GM23338 (cell line): ENCODE measurements at regions not wholly inside any gene's neighbourhood (a gene's known extent, or its start where the extent isn't known, plus 50 kb on each side); places are given as distances from the start of the nearest gene placed in this dataset.

Source experiments
- ATAC-seq: fragments of 200-7000 bp; cut with Tn5 transposase; 3 replicates; pipeline ENCODE4 v1.9.1; 2020
- DNase-seq: peaks from one replicate; pipeline ENCODE4 v3.0.0-alpha.2; 2015; ENCODE audit warnings: low spot score
- H2AFZ ChIP-seq: fragments of 200-600 bp; sonication (generic); 2 replicates; pipeline ENCODE4 v1.8.0; 2016; ENCODE audit warnings: antibody characterized with exemption, mild to moderate bottlenecking, moderate library complexity
- H3F3A ChIP-seq: fragments of 200-600 bp; sonication (generic); replicated peaks from 2 replicates; pipeline ENCODE4 v1.8.0; 2017; ENCODE audit warnings: antibody characterized with exemption, mixed run types, low read depth
- H3K27ac ChIP-seq: fragments of 200-600 bp; sonication (generic); 2 replicates; pipeline ENCODE4 v1.6.1; 2016; ENCODE audit warnings: low read depth
- H3K27me3 ChIP-seq: fragments of 200-600 bp; sonication (generic); 2 replicates; pipeline ENCODE4 v1.8.0; 2016; ENCODE audit warnings: mild to moderate bottlenecking, mixed run types, moderate library complexity; ENCODE audit not compliant: insufficient read depth
- H3K36me3 ChIP-seq: fragments of 200-600 bp; sonication (generic); 2 replicates; pipeline ENCODE4 v1.8.0; 2016; ENCODE audit warnings: mild to moderate bottlenecking; ENCODE audit not compliant: insufficient read depth
- H3K4me1 ChIP-seq: fragments of 200-600 bp; sonication (generic); 2 replicates; pipeline ENCODE4 v1.8.0; 2016; ENCODE audit warnings: mild to moderate bottlenecking, moderate library complexity; ENCODE audit not compliant: insufficient read depth
- H3K4me2 ChIP-seq: fragments of 200-600 bp; sonication (generic); 2 replicates; pipeline ENCODE4 v1.7.1; 2017; ENCODE audit warnings: mixed run types
- H3K4me3 ChIP-seq: fragments of 200-600 bp; sonication (generic); 2 replicates; pipeline ENCODE4 v1.6.1; 2016; ENCODE audit warnings: mixed run types
- H3K79me2 ChIP-seq: fragments of 200-600 bp; sonication (generic); replicated peaks from 2 replicates; pipeline ENCODE4 v1.8.0; 2017; ENCODE audit warnings: mild to moderate bottlenecking; ENCODE audit not compliant: insufficient read depth
- H3K9me2 ChIP-seq: fragments of 200-600 bp; sonication (generic); 2 replicates; pipeline ENCODE4 v1.8.0; 2017; ENCODE audit not compliant: insufficient read depth
- H4K20me1 ChIP-seq: fragments of 200-600 bp; sonication (generic); replicated peaks from 2 replicates; pipeline ENCODE4 v1.8.0; 2017; ENCODE audit warnings: mild to moderate bottlenecking; ENCODE audit not compliant: insufficient read depth
- H3K27ac Mint-ChIP-seq: 2 replicates; pipeline ENCODE4 v1.8.0; 2020; ENCODE audit warnings: inconsistent platforms, mild to moderate bottlenecking, moderate library complexity, mixed read lengths
- H3K27me3 Mint-ChIP-seq: 3 replicates; pipeline ENCODE4 v1.8.0; 2022; ENCODE audit warnings: low read depth, mild to moderate bottlenecking, moderate library complexity, mixed read lengths, inconsistent platforms; ENCODE audit not compliant: insufficient read depth, poor library complexity
- H3K36me3 Mint-ChIP-seq: 3 replicates; pipeline ENCODE4 v1.8.0; 2021; ENCODE audit warnings: low read depth, mild to moderate bottlenecking, inconsistent platforms, moderate library complexity, mixed read lengths
- H3K4me1 Mint-ChIP-seq: 3 replicates; pipeline ENCODE4 v1.8.0; 2020; ENCODE audit warnings: mild to moderate bottlenecking, inconsistent platforms, mixed read lengths
- H3K4me3 Mint-ChIP-seq: 3 replicates; pipeline ENCODE4 v1.8.0; 2021; ENCODE audit warnings: moderate library complexity, mild to moderate bottlenecking, inconsistent platforms, mixed read lengths
- H3K9me3 Mint-ChIP-seq: 3 replicates; pipeline ENCODE4 v1.8.0; 2020; ENCODE audit warnings: moderate library complexity, mild to moderate bottlenecking, inconsistent platforms, mixed read lengths
- CREB1 ChIP-seq: fragments of 250-450 bp; sonication (Bioruptor Pico); IDR thresholded peaks from 2 replicates; pipeline ENCODE4 v1.5.0; 2020; ENCODE audit warnings: low read depth, mild to moderate bottlenecking, moderate library complexity
- EZH2 ChIP-seq: fragments of 200-600 bp; sonication (generic); IDR thresholded peaks from one replicate; pipeline ENCODE4 v1.8.0; 2017; ENCODE audit warnings: antibody characterized with exemption, mild to moderate bottlenecking, low read depth; ENCODE audit not compliant: unreplicated experiment
- EZH2phosphoT487 ChIP-seq: fragments of 200-600 bp; sonication (generic); IDR thresholded peaks from one replicate; pipeline ENCODE4 v1.8.1; 2018; ENCODE audit warnings: antibody characterized with exemption; ENCODE audit not compliant: unreplicated experiment
- JUNB ChIP-seq: IDR thresholded peaks from one replicate; pipeline ENCODE4 v1.6.1; 2016; ENCODE audit warnings: antibody characterized with exemption; ENCODE audit not compliant: unreplicated experiment
- NANOG ChIP-seq: IDR thresholded peaks from 2 replicates; pipeline ENCODE4 v1.6.1; 2016; ENCODE audit warnings: antibody characterized with exemption, borderline replicate concordance
- POLR2AphosphoS5 ChIP-seq: IDR thresholded peaks from 2 replicates; pipeline ENCODE4 v1.6.1; 2016; ENCODE audit warnings: antibody characterized with exemption, low read depth
- STAT1 ChIP-seq: IDR thresholded peaks from one replicate; pipeline ENCODE4 v1.6.1; 2016; ENCODE audit warnings: antibody characterized with exemption; ENCODE audit not compliant: unreplicated experiment
- ZNF114 ChIP-seq: fragments of 250-450 bp; sonication (Bioruptor Pico); IDR thresholded peaks from 2 replicates; pipeline ENCODE4 v1.5.0; 2020; ENCODE audit warnings: mild to moderate bottlenecking, moderate library complexity
- ZNF331 ChIP-seq: fragments of 250-450 bp; sonication (Bioruptor Pico); IDR thresholded peaks from 2 replicates; pipeline ENCODE4 v1.5.0; 2020; ENCODE audit warnings: low read depth, mild to moderate bottlenecking, moderate library complexity
- TF ChIP-seq, protein P1 (sequence below), 2 experiments: fragments of 200-600 bp in 1 of 2; sonication (generic) in 1 of 2; conservative IDR thresholded peaks; 2 replicates each; pipeline versions ENCODE4 v1.5.1 to v1.6.1; 2016 to 2017; ENCODE audit warnings: antibody characterized with exemption in 2 of 2, low read depth in 2 of 2, mild to moderate bottlenecking in 2 of 2, moderate library complexity in 1 of 2
- TF ChIP-seq, protein P2 (sequence below): IDR thresholded peaks from one replicate; pipeline ENCODE4 v1.6.1; 2018; ENCODE audit warnings: antibody characterized with exemption; ENCODE audit not compliant: unreplicated experiment
- TF ChIP-seq, protein P3 (sequence below): IDR thresholded peaks from 2 replicates; pipeline ENCODE4 v1.6.1; 2016; ENCODE audit warnings: antibody characterized with exemption
- TF ChIP-seq, protein P4 (sequence below): fragments of 250-450 bp; sonication (Bioruptor Pico); IDR thresholded peaks from 2 replicates; pipeline ENCODE4 v1.5.0; 2020; ENCODE audit warnings: mild to moderate bottlenecking, moderate library complexity

DNA sequence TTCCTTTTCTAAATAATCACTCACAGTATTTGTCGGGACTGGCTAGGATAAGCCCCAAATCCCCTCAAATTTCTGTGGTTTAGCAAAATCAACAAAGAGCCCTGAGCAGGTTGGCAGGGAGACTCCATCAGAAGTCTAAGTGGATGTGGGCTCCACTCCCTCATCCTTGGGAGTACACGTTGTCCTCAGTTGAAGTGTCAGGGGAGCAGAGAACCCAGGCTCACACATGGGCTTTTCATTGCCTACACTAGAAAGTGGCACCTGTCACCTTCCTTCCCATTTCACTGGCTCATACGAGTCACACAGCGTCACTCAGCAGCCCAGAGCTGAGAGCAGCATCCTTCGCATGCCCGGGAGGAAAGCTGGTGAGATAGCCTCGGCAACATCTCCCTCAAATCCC is 421.3 kb upstream of the FZD8 start:
- peaks cover 26% of the 10 kb centered on the region for H3K9me3 Mint-ChIP-seq
- H4K20me1 ChIP-seq, result no peaks in the 10 kb centered on the region
- no peak for DNase-seq
- no peak for ATAC-seq
- no peaks in the 10 kb centered on the region for H3K4me1 Mint-ChIP-seq
- no peaks in the 10 kb centered on the region for H3K4me1 ChIP-seq
- H3K36me3 Mint-ChIP-seq, result peaks cover 16% of the 10 kb centered on the region
- no peaks in the 10 kb centered on the region for H3K27me3 ChIP-seq
- no peaks in the 10 kb centered on the region for H3K9me2 ChIP-seq
- H3K36me3 ChIP-seq, result no peaks in the 10 kb centered on the region
- H3F3A ChIP-seq, result no peaks in the 10 kb centered on the region
- H3K4me2 ChIP-seq, result no peak overlapping the region
- H3K4me3 ChIP-seq, result no peak overlapping the region
- H3K27ac Mint-ChIP-seq, result no peak overlapping the region
- no peak overlapping the region for H3K27ac ChIP-seq
- TF ChIP-seq, protein P1, sequence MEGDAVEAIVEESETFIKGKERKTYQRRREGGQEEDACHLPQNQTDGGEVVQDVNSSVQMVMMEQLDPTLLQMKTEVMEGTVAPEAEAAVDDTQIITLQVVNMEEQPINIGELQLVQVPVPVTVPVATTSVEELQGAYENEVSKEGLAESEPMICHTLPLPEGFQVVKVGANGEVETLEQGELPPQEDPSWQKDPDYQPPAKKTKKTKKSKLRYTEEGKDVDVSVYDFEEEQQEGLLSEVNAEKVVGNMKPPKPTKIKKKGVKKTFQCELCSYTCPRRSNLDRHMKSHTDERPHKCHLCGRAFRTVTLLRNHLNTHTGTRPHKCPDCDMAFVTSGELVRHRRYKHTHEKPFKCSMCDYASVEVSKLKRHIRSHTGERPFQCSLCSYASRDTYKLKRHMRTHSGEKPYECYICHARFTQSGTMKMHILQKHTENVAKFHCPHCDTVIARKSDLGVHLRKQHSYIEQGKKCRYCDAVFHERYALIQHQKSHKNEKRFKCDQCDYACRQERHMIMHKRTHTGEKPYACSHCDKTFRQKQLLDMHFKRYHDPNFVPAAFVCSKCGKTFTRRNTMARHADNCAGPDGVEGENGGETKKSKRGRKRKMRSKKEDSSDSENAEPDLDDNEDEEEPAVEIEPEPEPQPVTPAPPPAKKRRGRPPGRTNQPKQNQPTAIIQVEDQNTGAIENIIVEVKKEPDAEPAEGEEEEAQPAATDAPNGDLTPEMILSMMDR (conservative IDR thresholded peaks at IDR 0.05; ENCODE audit: low read depth in 2 of 2), result no peak
- TF ChIP-seq ZNF114 (CRISPR knock-in tag), result no peak
- no peak for TF ChIP-seq POLR2AphosphoS5
- no peak for TF ChIP-seq EZH2phosphoT487
- no peak for TF ChIP-seq JUNB
- no peak for TF ChIP-seq ZNF331 (CRISPR knock-in tag)
- TF ChIP-seq, protein P2, sequence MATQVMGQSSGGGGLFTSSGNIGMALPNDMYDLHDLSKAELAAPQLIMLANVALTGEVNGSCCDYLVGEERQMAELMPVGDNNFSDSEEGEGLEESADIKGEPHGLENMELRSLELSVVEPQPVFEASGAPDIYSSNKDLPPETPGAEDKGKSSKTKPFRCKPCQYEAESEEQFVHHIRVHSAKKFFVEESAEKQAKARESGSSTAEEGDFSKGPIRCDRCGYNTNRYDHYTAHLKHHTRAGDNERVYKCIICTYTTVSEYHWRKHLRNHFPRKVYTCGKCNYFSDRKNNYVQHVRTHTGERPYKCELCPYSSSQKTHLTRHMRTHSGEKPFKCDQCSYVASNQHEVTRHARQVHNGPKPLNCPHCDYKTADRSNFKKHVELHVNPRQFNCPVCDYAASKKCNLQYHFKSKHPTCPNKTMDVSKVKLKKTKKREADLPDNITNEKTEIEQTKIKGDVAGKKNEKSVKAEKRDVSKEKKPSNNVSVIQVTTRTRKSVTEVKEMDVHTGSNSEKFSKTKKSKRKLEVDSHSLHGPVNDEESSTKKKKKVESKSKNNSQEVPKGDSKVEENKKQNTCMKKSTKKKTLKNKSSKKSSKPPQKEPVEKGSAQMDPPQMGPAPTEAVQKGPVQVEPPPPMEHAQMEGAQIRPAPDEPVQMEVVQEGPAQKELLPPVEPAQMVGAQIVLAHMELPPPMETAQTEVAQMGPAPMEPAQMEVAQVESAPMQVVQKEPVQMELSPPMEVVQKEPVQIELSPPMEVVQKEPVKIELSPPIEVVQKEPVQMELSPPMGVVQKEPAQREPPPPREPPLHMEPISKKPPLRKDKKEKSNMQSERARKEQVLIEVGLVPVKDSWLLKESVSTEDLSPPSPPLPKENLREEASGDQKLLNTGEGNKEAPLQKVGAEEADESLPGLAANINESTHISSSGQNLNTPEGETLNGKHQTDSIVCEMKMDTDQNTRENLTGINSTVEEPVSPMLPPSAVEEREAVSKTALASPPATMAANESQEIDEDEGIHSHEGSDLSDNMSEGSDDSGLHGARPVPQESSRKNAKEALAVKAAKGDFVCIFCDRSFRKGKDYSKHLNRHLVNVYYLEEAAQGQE, result no peak
- TF ChIP-seq, protein P3, sequence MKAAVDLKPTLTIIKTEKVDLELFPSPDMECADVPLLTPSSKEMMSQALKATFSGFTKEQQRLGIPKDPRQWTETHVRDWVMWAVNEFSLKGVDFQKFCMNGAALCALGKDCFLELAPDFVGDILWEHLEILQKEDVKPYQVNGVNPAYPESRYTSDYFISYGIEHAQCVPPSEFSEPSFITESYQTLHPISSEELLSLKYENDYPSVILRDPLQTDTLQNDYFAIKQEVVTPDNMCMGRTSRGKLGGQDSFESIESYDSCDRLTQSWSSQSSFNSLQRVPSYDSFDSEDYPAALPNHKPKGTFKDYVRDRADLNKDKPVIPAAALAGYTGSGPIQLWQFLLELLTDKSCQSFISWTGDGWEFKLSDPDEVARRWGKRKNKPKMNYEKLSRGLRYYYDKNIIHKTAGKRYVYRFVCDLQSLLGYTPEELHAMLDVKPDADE, result no peak
- no peak for TF ChIP-seq CREB1 (CRISPR knock-in tag)
- TF ChIP-seq, protein P4, sequence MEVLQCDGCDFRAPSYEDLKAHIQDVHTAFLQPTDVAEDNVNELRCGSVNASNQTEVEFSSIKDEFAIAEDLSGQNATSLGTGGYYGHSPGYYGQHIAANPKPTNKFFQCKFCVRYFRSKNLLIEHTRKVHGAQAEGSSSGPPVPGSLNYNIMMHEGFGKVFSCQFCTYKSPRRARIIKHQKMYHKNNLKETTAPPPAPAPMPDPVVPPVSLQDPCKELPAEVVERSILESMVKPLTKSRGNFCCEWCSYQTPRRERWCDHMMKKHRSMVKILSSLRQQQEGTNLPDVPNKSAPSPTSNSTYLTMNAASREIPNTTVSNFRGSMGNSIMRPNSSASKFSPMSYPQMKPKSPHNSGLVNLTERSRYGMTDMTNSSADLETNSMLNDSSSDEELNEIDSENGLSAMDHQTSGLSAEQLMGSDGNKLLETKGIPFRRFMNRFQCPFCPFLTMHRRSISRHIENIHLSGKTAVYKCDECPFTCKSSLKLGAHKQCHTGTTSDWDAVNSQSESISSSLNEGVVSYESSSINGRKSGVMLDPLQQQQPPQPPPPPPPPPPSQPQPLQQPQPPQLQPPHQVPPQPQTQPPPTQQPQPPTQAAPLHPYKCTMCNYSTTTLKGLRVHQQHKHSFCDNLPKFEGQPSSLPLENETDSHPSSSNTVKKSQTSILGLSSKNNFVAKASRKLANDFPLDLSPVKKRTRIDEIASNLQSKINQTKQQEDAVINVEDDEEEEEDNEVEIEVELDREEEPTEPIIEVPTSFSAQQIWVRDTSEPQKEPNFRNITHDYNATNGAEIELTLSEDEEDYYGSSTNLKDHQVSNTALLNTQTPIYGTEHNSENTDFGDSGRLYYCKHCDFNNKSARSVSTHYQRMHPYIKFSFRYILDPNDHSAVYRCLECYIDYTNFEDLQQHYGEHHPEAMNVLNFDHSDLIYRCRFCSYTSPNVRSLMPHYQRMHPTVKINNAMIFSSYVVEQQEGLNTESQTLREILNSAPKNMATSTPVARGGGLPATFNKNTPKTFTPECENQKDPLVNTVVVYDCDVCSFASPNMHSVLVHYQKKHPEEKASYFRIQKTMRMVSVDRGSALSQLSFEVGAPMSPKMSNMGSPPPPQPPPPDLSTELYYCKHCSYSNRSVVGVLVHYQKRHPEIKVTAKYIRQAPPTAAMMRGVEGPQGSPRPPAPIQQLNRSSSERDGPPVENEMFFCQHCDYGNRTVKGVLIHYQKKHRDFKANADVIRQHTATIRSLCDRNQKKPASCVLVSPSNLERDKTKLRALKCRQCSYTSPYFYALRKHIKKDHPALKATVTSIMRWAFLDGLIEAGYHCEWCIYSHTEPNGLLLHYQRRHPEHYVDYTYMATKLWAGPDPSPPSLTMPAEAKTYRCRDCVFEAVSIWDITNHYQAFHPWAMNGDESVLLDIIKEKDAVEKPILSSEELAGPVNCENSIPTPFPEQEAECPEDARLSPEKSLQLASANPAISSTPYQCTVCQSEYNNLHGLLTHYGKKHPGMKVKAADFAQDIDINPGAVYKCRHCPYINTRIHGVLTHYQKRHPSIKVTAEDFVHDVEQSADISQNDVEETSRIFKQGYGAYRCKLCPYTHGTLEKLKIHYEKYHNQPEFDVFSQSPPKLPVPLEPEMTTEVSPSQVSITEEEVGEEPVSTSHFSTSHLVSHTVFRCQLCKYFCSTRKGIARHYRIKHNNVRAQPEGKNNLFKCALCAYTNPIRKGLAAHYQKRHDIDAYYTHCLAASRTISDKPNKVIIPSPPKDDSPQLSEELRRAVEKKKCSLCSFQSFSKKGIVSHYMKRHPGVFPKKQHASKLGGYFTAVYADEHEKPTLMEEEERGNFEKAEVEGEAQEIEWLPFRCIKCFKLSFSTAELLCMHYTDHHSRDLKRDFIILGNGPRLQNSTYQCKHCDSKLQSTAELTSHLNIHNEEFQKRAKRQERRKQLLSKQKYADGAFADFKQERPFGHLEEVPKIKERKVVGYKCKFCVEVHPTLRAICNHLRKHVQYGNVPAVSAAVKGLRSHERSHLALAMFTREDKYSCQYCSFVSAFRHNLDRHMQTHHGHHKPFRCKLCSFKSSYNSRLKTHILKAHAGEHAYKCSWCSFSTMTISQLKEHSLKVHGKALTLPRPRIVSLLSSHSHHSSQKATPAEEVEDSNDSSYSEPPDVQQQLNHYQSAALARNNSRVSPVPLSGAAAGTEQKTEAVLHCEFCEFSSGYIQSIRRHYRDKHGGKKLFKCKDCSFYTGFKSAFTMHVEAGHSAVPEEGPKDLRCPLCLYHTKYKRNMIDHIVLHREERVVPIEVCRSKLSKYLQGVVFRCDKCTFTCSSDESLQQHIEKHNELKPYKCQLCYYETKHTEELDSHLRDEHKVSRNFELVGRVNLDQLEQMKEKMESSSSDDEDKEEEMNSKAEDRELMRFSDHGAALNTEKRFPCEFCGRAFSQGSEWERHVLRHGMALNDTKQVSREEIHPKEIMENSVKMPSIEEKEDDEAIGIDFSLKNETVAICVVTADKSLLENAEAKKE (CRISPR knock-in tag), result no peak
- TF ChIP-seq STAT1, result no peak
- TF ChIP-seq EZH2, result no peak
- TF ChIP-seq NANOG, result no peak
- H3K27me3 Mint-ChIP-seq, result no peaks in the 10 kb centered on the region
- no peak overlapping the region for H2AFZ ChIP-seq
- H3K79me2 ChIP-seq, result no peaks in the 10 kb centered on the region
- no peak overlapping the region for H3K4me3 Mint-ChIP-seq
